ENCODE measurements at regions not wholly inside any gene's neighbourhood (a gene's known extent, or its start where the extent isn't known, plus 50 kb on each side); places are given as distances from the start of the nearest gene placed in this dataset.
"Not testable (repeated sequence)": the region's sequence is repeated elsewhere in the genome, so short reads cannot be mapped to it uniquely, and the experiment has no call there.

GRCh38 chr9:66152406-66152805 is 415.5 kb downstream of the FOXD4L4 start:
- not testable (repeated sequence) for DNase-seq (ENCODE audit: low read depth)

DNA sequence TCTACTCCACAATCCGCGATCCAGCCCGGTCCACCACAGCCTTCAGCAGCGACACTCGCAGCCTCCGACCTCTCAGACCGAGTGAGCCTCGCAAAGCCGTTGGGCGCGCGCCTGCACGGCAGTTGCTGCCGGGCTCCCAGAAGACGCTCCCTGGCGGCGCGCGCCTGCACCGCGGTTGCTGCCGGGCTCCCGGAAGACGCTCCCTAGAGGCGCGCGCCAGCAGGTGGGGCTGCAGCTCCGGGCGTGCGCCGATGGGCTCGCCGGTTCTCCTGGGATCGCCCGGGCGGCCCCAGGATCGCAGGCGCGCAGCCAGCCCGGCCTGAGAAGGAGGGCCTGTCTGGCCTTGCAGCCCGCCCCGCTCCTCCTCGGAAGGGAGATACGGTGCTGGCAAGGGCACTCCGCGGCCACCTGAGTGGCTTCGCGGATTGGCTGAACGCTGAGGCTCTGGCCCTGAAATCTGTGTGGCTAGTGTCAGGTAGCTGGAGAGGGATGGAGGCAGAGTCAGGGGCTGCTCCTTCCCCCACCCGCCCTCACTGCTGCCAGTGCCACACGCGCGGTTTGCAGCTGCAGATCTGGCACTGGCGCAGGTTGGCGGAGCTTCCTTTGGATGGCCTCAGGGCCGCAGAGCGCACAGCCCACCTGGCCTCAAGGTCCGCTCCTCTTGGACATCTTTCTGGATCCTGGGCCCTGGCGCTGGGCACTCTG is 416.2 kb downstream of the FOXD4L4 start:
- TF ChIP-seq CTCF (IDR thresholded peaks at IDR 0.05; ENCODE audit: control insufficient read depth, insufficient read depth, low read depth, low read length, missing control alignments) = peak; percentile 27
- H3K4me3 ChIP-seq (ENCODE audit: control insufficient read depth, low read depth, low read length); DNase-seq (ENCODE audit: low read depth): not testable (repeated sequence)

More at GRCh38 chr9:66152406-66152805, 415.5 kb downstream of the FOXD4L4 start:
- H3K4me3 ChIP-seq (ENCODE audit: control insufficient read depth, low read depth, low read length) = not testable (repeated sequence)

GRCh38 chr9:66153971-66154691 is 417.2 kb downstream of the FOXD4L4 start:
- not testable (repeated sequence) for H3K4me3 ChIP-seq (ENCODE audit: control insufficient read depth, low read depth, low read length); DNase-seq (ENCODE audit: low read depth)

DNA sequence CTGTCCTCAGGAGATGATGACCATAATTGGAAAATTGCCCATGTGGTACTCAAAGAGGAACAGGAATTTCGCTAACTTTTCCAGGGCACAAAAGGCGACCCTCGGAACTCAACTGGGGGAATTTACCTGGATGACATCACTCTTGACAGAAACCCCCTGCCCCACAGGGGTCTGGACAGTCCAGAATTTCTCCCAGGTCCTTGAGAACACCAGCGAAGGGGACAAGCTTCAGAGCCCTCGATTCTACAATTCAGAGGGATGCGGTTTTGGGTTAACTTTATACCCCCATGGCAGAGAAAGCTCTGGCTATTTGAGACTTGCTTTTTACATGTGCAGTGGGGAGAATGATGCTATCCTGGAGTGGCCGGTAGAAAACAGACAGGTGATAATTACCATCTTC is 445.4 kb downstream of the FOXD4L4 start:
- not testable (repeated sequence) for H3K4me3 ChIP-seq (ENCODE audit: control insufficient read depth, low read depth, low read length); DNase-seq (ENCODE audit: low read depth)

DNA sequence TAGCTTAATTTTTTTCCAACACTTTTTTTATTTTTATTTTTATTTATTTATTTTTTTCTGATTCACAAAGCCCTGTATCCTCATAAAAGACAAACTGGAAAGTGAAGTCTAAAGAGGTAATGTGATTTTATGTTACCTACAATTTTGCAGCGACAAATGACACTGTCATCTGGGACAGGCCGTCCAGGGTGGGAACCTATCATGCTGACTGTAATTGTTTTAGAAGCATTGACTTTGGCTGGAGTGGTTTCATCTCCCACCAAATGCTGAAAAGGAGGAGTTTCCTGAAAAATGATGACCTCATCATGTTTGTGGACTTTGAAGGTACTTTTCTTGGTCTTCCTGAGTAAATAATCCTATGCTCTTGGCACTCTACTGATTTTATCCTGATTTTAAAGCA is 446.7 kb downstream of the FOXD4L4 start:
- H3K4me3 ChIP-seq (ENCODE audit: control insufficient read depth, low read depth, low read length); DNase-seq (ENCODE audit: low read depth): not testable (repeated sequence)

DNA sequence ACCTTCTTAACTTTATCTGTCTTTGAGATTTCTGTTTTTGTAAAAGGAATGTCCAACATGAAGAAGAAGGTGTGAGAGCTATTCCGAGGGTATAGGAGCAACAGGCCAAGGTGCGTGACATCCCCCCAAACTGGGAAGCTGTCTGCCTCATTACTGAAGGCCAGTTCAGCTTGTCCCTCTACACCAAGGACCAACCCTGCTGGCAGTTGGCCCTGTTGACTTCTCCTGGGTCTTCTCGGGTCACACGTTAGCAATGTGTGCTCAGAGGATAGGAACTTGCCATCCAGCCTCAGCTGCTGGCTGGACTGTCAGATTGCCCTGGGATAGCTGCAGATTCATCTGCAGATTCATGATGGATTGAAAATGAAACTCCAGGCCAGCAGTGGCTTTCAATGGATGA is 460.3 kb downstream of the FOXD4L4 start:
- not testable (repeated sequence) for DNase-seq (ENCODE audit: low read depth); H3K4me3 ChIP-seq (ENCODE audit: control insufficient read depth, low read depth, low read length)

DNA sequence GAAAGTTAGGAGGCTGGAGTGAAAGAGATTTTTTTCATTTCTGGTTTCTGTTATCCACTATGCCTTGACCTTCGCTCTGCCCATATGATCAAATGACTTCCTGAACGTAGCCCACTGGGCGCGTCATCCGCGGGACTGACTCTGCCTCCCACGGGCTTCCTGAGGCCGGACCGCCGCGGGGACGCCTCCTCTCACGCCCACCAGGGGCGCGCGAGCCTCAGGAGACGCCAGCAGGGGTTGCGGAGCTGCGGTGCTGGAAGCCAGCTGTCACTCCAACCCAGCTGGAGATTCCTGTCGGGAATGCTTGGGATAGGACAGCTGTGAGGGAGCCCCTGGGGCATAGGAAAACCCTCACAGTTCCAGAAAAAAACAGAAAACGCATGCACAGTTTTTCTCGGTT is 461.5 kb downstream of the FOXD4L4 start:
- not testable (repeated sequence) for DNase-seq (ENCODE audit: low read depth); H3K4me3 ChIP-seq (ENCODE audit: control insufficient read depth, low read depth, low read length)

DNA sequence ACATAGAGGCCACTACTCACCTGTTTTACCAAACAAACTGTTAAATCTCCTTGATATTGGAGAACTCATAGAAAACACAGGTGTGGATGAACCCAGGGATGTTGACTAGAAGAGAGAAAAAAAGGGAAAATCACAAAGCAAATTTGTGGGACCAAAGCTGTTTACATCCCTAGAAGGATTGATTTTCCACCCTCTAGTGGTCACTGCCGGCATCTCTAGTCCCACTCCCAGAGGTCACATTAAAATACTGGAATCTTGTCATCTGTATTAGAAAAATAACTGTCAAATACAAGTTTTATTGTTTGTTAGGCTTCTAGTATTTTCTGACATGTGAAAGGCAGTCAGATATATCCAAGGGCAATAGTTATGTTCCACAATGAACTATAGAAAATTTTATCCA is 469.7 kb downstream of the FOXD4L4 start:
- not testable (repeated sequence) for DNase-seq (ENCODE audit: low read depth)

GRCh38 chr9:66207914-66208313 is 471.0 kb downstream of the FOXD4L4 start:
- not testable (repeated sequence) for DNase-seq (ENCODE audit: low read depth); H3K4me3 ChIP-seq (ENCODE audit: control insufficient read depth, low read depth, low read length)

More for the DNA sequence above, 469.7 kb downstream of the FOXD4L4 start:
- H3K4me3 ChIP-seq (ENCODE audit: control insufficient read depth, low read depth, low read length) = not testable (repeated sequence)

GRCh38 chr9:66244763-66245162 is 507.8 kb downstream of the FOXD4L4 start:
- not testable (repeated sequence) for DNase-seq (ENCODE audit: low read depth); H3K4me3 ChIP-seq (ENCODE audit: control insufficient read depth, low read depth, low read length)

DNA sequence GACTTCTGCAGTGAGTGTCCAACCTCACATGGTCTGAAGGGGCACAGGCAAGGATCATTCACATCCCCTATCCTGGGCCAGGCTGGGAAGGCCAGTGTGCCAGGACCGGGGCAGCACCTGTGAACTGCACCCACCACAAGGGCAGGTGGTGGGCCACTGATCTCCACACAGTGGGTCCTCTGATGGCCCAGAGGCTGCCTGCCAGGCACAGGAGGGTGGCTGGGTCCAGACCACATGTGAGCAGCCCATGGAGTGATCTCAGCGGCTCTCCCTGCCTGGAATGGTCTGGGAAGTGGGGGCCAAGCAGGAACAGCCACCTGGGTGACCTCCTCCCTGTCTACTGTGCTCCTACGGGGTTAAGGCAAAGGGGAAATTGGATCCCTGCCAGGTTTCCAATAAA is 508.5 kb downstream of the FOXD4L4 start:
- DNase-seq (ENCODE audit: low read depth); H3K4me3 ChIP-seq (ENCODE audit: control insufficient read depth, low read depth, low read length): not testable (repeated sequence)

DNA sequence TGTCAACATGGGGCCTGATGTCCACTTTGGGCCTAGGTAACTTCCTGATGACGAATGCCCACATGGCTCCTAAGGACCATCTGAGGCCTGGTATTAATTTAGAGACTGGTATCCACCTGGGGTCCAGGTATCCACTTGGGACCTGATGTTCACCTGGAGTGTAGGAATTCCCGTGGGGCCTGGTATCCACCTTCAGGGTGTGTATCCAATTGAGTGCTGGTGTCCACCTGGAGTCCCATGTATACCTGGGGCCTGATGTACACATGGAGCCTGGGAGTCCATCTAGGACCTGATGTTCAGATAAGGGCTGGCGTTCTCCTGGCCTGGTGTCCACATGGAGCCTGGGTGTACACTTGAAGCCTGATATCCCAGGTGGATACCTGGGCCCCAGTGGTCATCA is 520.6 kb downstream of the FOXD4L4 start:
- DNase-seq (ENCODE audit: low read depth); H3K4me3 ChIP-seq (ENCODE audit: control insufficient read depth, low read depth, low read length): not testable (repeated sequence)

GRCh38 chr9:66261576-66261975 is 524.6 kb downstream of the FOXD4L4 start:
- not testable (repeated sequence) for H3K4me3 ChIP-seq (ENCODE audit: control insufficient read depth, low read depth, low read length); DNase-seq (ENCODE audit: low read depth)

GRCh38 chr9:66263621-66264020 is 526.7 kb downstream of the FOXD4L4 start:
- DNase-seq (ENCODE audit: low read depth); H3K4me3 ChIP-seq (ENCODE audit: control insufficient read depth, low read depth, low read length): not testable (repeated sequence)

DNA sequence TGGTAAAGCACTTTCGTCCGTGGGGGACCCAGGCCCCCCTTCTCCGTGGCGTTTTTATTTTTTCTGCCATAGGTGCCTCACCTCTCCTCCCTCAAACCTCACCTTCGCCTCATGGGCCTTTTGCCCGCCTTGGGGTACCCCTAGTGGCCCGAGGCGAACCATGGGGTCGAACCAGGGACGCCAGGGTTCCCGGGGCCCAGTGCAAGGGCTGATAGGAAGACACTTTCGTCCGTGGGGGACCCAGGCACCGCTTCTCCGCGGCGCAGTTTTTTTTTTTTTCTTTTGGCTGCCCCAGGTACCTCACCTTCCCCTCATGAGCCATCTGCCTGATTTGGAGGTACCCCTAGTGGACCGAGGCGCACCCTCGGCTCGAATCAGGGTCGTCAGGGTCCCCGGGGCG is 527.8 kb downstream of the FOXD4L4 start:
- not testable (repeated sequence) for DNase-seq (ENCODE audit: low read depth)

GRCh38 chr9:66266202-66266601 is 529.3 kb downstream of the FOXD4L4 start:
- not testable (repeated sequence) for DNase-seq (ENCODE audit: low read depth); H3K4me3 ChIP-seq (ENCODE audit: control insufficient read depth, low read depth, low read length)

More for the DNA sequence above, 527.8 kb downstream of the FOXD4L4 start:
- H3K4me3 ChIP-seq (ENCODE audit: control insufficient read depth, low read depth, low read length) = not testable (repeated sequence)

DNA sequence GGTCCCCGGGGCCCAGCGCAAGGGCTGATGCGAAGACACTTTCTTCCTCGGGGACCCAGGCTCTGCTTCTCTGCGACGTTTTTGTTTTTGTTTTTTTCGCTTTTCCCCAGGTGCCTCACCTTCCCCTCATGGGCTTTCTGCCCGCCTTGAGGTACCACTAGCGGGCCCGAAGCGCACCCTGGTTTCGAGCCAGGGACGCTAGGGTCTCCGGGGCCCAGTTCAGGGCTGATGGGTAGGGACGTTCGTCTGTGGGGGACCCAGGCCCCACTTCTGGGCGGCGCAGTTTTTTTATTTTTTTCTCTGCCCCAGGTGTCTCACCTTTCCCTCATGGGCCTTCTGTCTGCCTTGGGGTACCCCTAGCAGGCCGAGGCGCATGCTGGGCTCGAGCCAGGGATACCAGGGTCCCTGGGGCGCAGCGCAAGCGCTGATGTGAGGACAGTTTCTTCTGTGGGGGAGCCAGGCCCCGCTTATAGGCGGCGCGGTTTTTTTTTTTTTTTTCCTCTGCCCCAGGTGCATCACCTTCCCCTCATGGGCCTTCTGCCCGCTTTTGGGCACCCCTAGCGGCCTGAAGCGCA is 530.0 kb downstream of the FOXD4L4 start:
- not testable (repeated sequence) for DNase-seq (ENCODE audit: low read depth); H3K4me3 ChIP-seq (ENCODE audit: control insufficient read depth, low read depth, low read length)

DNA sequence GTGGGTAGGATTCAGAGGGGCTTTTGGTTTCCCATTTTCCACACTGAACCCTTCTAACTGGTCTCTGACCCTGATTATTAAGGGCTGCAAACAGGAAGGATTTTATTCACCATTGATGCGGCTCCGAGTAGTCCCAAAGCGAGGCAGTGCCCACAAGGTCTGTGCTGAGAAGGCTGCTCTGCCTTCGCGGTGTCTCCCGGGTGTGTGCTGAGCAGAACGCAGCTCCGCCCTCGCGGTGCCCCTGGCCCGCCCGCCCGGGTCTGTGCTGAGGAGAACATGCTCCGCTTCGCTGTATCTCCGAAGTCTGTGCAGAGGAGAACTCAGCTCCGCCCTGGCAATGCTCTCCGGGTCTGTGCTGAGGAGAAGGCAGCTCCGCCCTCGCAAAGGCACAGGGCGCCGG is 530.7 kb downstream of the FOXD4L4 start:
- not testable (repeated sequence) for DNase-seq (ENCODE audit: low read depth); H3K4me3 ChIP-seq (ENCODE audit: control insufficient read depth, low read depth, low read length)
